ENCODE measurements at regions not wholly inside any gene's neighbourhood (a gene's known extent, or its start where the extent isn't known, plus 50 kb on each side); places are given as distances from the start of the nearest gene placed in this dataset.

- DNase-seq = no peak
These were observed 281.8 kb upstream of the CXCR4 start for GRCh38 chr2:136399667-136400289.

- no peak for DNase-seq
These were observed 277.6 kb upstream of the CXCR4 start for GRCh38 chr2:136395582-136395981.

GRCh38 chr2:136394136-136395060 lies 276.4 kb upstream of the CXCR4 start:
- DNase-seq = no peak

- no peak for DNase-seq
These were observed 275.6 kb upstream of the CXCR4 start for GRCh38 chr2:136393514-136393913.

- no peak for DNase-seq
These were observed 275.1 kb upstream of the CXCR4 start for GRCh38 chr2:136392897-136393505.

- DNase-seq = no peak
These were observed 271.9 kb upstream of the CXCR4 start for GRCh38 chr2:136389809-136390208.

- DNase-seq = no peak
These were observed 268.1 kb upstream of the CXCR4 start for GRCh38 chr2:136386046-136386445.

- peak; percentile 36 to 44 for DNase-seq
These were observed 266.8 kb upstream of the CXCR4 start for GRCh38 chr2:136384531-136385303.

GRCh38 chr2:136383167-136383566 lies 265.2 kb upstream of the CXCR4 start:
- DNase-seq = no peak

- no peak for DNase-seq
These were observed 264.0 kb upstream of the CXCR4 start for GRCh38 chr2:136381722-136382633.

GRCh38 chr2:136381245-136381644 lies 263.3 kb upstream of the CXCR4 start:
- DNase-seq = no peak

GRCh38 chr2:136378712-136379595 lies 261.0 kb upstream of the CXCR4 start:
- DNase-seq = peak in 1 of 2 experiments; percentile 23

GRCh38 chr2:136377423-136378382 lies 259.8 kb upstream of the CXCR4 start:
- no peak for DNase-seq

- DNase-seq = no peak
These were observed 258.9 kb upstream of the CXCR4 start for GRCh38 chr2:136376798-136377211.

GRCh38 chr2:136376211-136376610 lies 258.3 kb upstream of the CXCR4 start:
- no peak for DNase-seq

GRCh38 chr2:136375017-136375901 lies 257.3 kb upstream of the CXCR4 start:
- DNase-seq = no peak

- no peak for DNase-seq
These were observed 255.9 kb upstream of the CXCR4 start for GRCh38 chr2:136373841-136374240.

- no peak for DNase-seq
These were observed 255.1 kb upstream of the CXCR4 start for GRCh38 chr2:136373029-136373428.

GRCh38 chr2:136363900-136364299 lies 246.0 kb upstream of the CXCR4 start:
- no peak for DNase-seq
